Neural cell (in vitro differentiated cells): ENCODE measurements at regions not wholly inside any gene's neighbourhood (a gene's known extent, or its start where the extent isn't known, plus 50 kb on each side); places are given as distances from the start of the nearest gene placed in this dataset.

Experiments used
- H2AFZ ChIP-seq: fragments of 200-600, 300-800 bp; sonication (generic), shearing (Covaris generic); 2 replicates; pipeline ENCODE4 v1.6.0; 2014; ENCODE audit warnings: low read depth, mild to moderate bottlenecking, antibody characterized with exemption, low read length, moderate library complexity
- H3F3A ChIP-seq: fragments of 200-600 bp; shearing (Covaris generic); 2 replicates; pipeline ENCODE4 v1.6.1; 2016; ENCODE audit warnings: mild to moderate bottlenecking, moderate library complexity, mixed read lengths, antibody characterized with exemption, low read length; ENCODE audit not compliant: insufficient read depth, poor library complexity, severe bottlenecking
- H3K27ac ChIP-seq: fragments of 200-600, 300-800 bp; sonication (generic), shearing (Covaris generic); 2 replicates; pipeline ENCODE4 v1.5.1; 2014; ENCODE audit warnings: mild to moderate bottlenecking, low read length, moderate library complexity
- H3K27me3 ChIP-seq: fragments of 300-800, 200-600 bp; sonication (generic), shearing (Covaris generic); 2 replicates; pipeline ENCODE4 v1.6.0; 2014; ENCODE audit warnings: mild to moderate bottlenecking, low read depth, low read length, moderate library complexity; ENCODE audit not compliant: insufficient read depth
- H3K36me3 ChIP-seq: fragments of 300-800, 200-600 bp; sonication (generic), shearing (Covaris generic); 2 replicates; pipeline ENCODE4 v1.5.1; 2014; ENCODE audit warnings: mild to moderate bottlenecking, antibody characterized with exemption, low read length, moderate library complexity; ENCODE audit not compliant: insufficient read depth
- H3K4me2 ChIP-seq: fragments of 300-800, 200-600 bp; sonication (generic), shearing (Covaris generic); 2 replicates; pipeline ENCODE4 v1.6.0; 2014; ENCODE audit warnings: mild to moderate bottlenecking, low read length
- H3K4me3 ChIP-seq: fragments of 300-800, 200-600 bp; sonication (generic), shearing (Covaris generic); 2 replicates; pipeline ENCODE4 v1.5.1; 2014; ENCODE audit warnings: mild to moderate bottlenecking, low read length, moderate library complexity
- H3K79me2 ChIP-seq: fragments of 200-600 bp; shearing (Covaris generic); replicated peaks from 2 replicates; pipeline ENCODE4 v1.6.0; 2014; ENCODE audit warnings: mild to moderate bottlenecking, low read length, moderate library complexity; ENCODE audit not compliant: insufficient read depth
- H3K9ac ChIP-seq: fragments of 300-800, 200-600 bp; sonication (generic), shearing (Covaris generic); 2 replicates; pipeline ENCODE4 v1.6.1; 2016; ENCODE audit warnings: mild to moderate bottlenecking, low read length, mixed read lengths
- H3K9me2 ChIP-seq: fragments of 200-600 bp; shearing (Covaris generic); 2 replicates; pipeline ENCODE4 v1.6.1; 2016; ENCODE audit warnings: mild to moderate bottlenecking, low read length, mixed read lengths; ENCODE audit not compliant: insufficient read depth
- H3K9me3 ChIP-seq: fragments of 200-600, 300-800 bp; sonication (generic), shearing (Covaris generic); 2 replicates; pipeline ENCODE4 v1.6.1; 2016; ENCODE audit warnings: mild to moderate bottlenecking, mixed run types, low read length, moderate library complexity, mixed read lengths
- H4K20me1 ChIP-seq: fragments of 200-600 bp; shearing (Covaris generic); 2 replicates; pipeline ENCODE4 v1.6.1; 2016; ENCODE audit warnings: mild to moderate bottlenecking, mixed run types; ENCODE audit not compliant: insufficient read depth
- CTCF ChIP-seq: fragments of 450-650 bp; IDR thresholded peaks from 2 replicates; pipeline ENCODE4 v1.5.1; 2014; ENCODE audit warnings: antibody characterized with exemption, mild to moderate bottlenecking, moderate library complexity; ENCODE audit not compliant: poor library complexity, severe bottlenecking
- EP300 ChIP-seq: fragments of 450-650 bp; conservative IDR thresholded peaks from 2 replicates; pipeline ENCODE4 v1.6.1; 2014; ENCODE audit warnings: antibody characterized with exemption, mild to moderate bottlenecking, moderate library complexity; ENCODE audit not compliant: poor library complexity, severe bottlenecking
- EZH2 ChIP-seq: fragments of 200-600, 300-800 bp; shearing (Covaris generic), sonication (generic); IDR thresholded peaks from 2 replicates; pipeline ENCODE4 v1.6.1; 2014; ENCODE audit warnings: antibody characterized with exemption, low read length, borderline replicate concordance, mild to moderate bottlenecking; ENCODE audit not compliant: insufficient read depth, poor library complexity, severe bottlenecking
- MXI1 ChIP-seq: fragments of 450-650 bp; conservative IDR thresholded peaks from 2 replicates; pipeline ENCODE4 v1.6.1; 2014; ENCODE audit warnings: antibody characterized with exemption, mild to moderate bottlenecking; ENCODE audit not compliant: poor library complexity, severe bottlenecking
- POLR2AphosphoS5 ChIP-seq: IDR thresholded peaks from 2 replicates; pipeline ENCODE4 v1.6.1; 2012
- RAD21 ChIP-seq: fragments of 450-650 bp; conservative IDR thresholded peaks from 2 replicates; pipeline ENCODE4 v1.6.1; 2014; ENCODE audit warnings: antibody characterized with exemption, mild to moderate bottlenecking, moderate library complexity
- REST ChIP-seq: IDR thresholded peaks from 2 replicates; pipeline ENCODE4 v1.6.1; 2012; ENCODE audit warnings: borderline replicate concordance
- SMC3 ChIP-seq: fragments of 450-650 bp; conservative IDR thresholded peaks from 2 replicates; pipeline ENCODE4 v1.6.1; 2014; ENCODE audit warnings: antibody characterized with exemption, mild to moderate bottlenecking, moderate library complexity; ENCODE audit not compliant: poor library complexity
- TAF1 ChIP-seq: IDR thresholded peaks from 2 replicates; pipeline ENCODE4 v1.6.1; 2012; ENCODE audit warnings: low read depth

GRCh38 chr6:142665393-142665792, 279.6 kb downstream of the HIVEP2 start:
- H3K9me3 ChIP-seq, result no peaks in the 10 kb centered on the region
- H2AFZ ChIP-seq, result no peak overlapping the region
- H3K27ac ChIP-seq, result no peak overlapping the region
- no peaks in the 10 kb centered on the region for H3F3A ChIP-seq
- no peaks in the 10 kb centered on the region for H3K79me2 ChIP-seq
- no peaks in the 10 kb centered on the region for H3K27me3 ChIP-seq
- no peak overlapping the region for H3K4me3 ChIP-seq
- no peak overlapping the region for H3K4me2 ChIP-seq
- no peak for TF ChIP-seq MXI1
- TF ChIP-seq CTCF, result no peak
- TF ChIP-seq RAD21, result no peak
- TF ChIP-seq TAF1, result no peak
- no peak for TF ChIP-seq EZH2
- TF ChIP-seq REST, result no peak
- TF ChIP-seq POLR2AphosphoS5, result no peak
- TF ChIP-seq EP300, result no peak
- TF ChIP-seq SMC3, result no peak
- no peaks in the 10 kb centered on the region for H4K20me1 ChIP-seq
- no peaks in the 10 kb centered on the region for H3K9me2 ChIP-seq
- no peaks in the 10 kb centered on the region for H3K36me3 ChIP-seq
- H3K9ac ChIP-seq, result no peak overlapping the region

GRCh38 chr6:142666599-142667185, 278.3 kb downstream of the HIVEP2 start:
- no peaks in the 10 kb centered on the region for H3F3A ChIP-seq
- no peaks in the 10 kb centered on the region for H3K27me3 ChIP-seq
- no peak for TF ChIP-seq POLR2AphosphoS5
- TF ChIP-seq EP300, result no peak
- TF ChIP-seq SMC3, result no peak
- TF ChIP-seq MXI1, result no peak
- no peak for TF ChIP-seq EZH2
- TF ChIP-seq RAD21, result no peak
- no peak overlapping the region for H3K27ac ChIP-seq
- H3K9ac ChIP-seq, result no peak overlapping the region
- no peak overlapping the region for H3K4me3 ChIP-seq
- no peaks in the 10 kb centered on the region for H3K79me2 ChIP-seq
- no peaks in the 10 kb centered on the region for H4K20me1 ChIP-seq
- H3K9me2 ChIP-seq, result no peaks in the 10 kb centered on the region
- no peak overlapping the region for H3K4me2 ChIP-seq
- H3K9me3 ChIP-seq, result no peaks in the 10 kb centered on the region
- H2AFZ ChIP-seq, result no peak overlapping the region
- H3K36me3 ChIP-seq, result no peaks in the 10 kb centered on the region
